Pancreas (tissue), 10 donors: ENCODE measurements at regions not wholly inside any gene's neighbourhood (a gene's known extent, or its start where the extent isn't known, plus 50 kb on each side); places are given as distances from the start of the nearest gene placed in this dataset.

ENCODE experiments used
- ATAC-seq, 4 donors: fragments of 200-7000 bp; cut with Tn5 transposase; one replicate each; pipeline versions ENCODE4 v1.8.0 to v1.9.1; 2020; ENCODE audit warnings: mild to moderate bottlenecking in 4 of 4, moderate library complexity in 4 of 4
- DNase-seq, 6 donors: peaks; one replicate each; pipeline ENCODE4 v3.0.0-alpha.2; 2020
- FAIRE-seq: peaks from 2 replicates; lab custom pipeline; 2012; peaks lifted over from hg19 to GRCh38; lab: Jason Lieb, UNC
- H3K27ac ChIP-seq, 4 donors: fragments of 200-600 bp; sonication (generic); 1 replicate in 3 of 4; 2 replicates in 1 of 4; pipeline versions ENCODE4 v1.5.0 to v1.8.0; 2020
- H3K27me3 ChIP-seq, 4 donors: fragments of 200-600 bp; one replicate each; pipeline ENCODE4 v1.8.0; 2021
- H3K36me3 ChIP-seq, 3 donors: fragments of 200-600 bp; sonication (generic) in 1 of 3; one replicate each; pipeline versions ENCODE4 v1.5.0 to v1.8.0; 2020 to 2021
- H3K4me1 ChIP-seq, 3 donors: fragments of 200-600 bp; one replicate each; pipeline ENCODE4 v1.8.0; 2021
- H3K4me3 ChIP-seq, 4 donors: fragments of 200-600 bp; sonication (generic) in 2 of 4; one replicate each; pipeline versions ENCODE4 v1.5.0 to v1.8.0; 2020 to 2021
- H3K9me3 ChIP-seq, 4 donors: fragments of 200-600 bp; one replicate each; pipeline ENCODE4 v1.8.0; 2021
- WGBS, 2 donors: extraction: QIAGEN DNeasy Blood & Tissue Kit; methylation state at CpG; one replicate each; pipeline ENCODE4 v1.1.7; 2013; 5-methylcytosine and 5-hydroxymethylcytosine counted together
- intact Hi-C, 3 donors: fragments of 100-400 bp; cut with DNase I; formaldehyde crosslinking; loops; one replicate each; pipeline versions ENCODE4 v1.11.1 to v1.14.2; 2022
- TF ChIP-seq, protein P1 (sequence below), 4 donors: fragments of 200-600 bp; sonication (generic) in 3 of 4; IDR thresholded peaks; one replicate each; pipeline versions ENCODE4 v1.5.0 to v1.8.0; 2021; ENCODE audit warnings: antibody characterized with exemption in 4 of 4
- donor health status: healthy with polysubstance abuse.
- donor health status: DM: no; HTN: no; CAD: no; lungs with moderate emphysema.
- donor health status: DM: no; HTN: no; CAD: no.
- donor health status: control.
- donor health status: control.
- donor health status: Bipolar disorder and iron deficiency.
- donor health status: DM: yes; HTN: yes; CAD: no.
- donor health status: DM: no; HTN: no; CAD: no.
- donor health status: DM: no; HTN: no; CAD: no.
- donor health status: DM: yes; HTN: yes; CAD: no.

GRCh38 chr1:30034105-30034626 is 689.2 kb downstream of the MATN1 start:
- DNase-seq, result no peak
- FAIRE-seq, result no peak
- Histone ChIP-seq H3K9me3 (no peaks in the 10 kb centered on the region), H3K27me3 (no peaks in the 10 kb centered on the region), H3K4me1 (no peaks in the 10 kb centered on the region), H3K36me3 (no peaks in the 10 kb centered on the region), H3K4me3 (no peak overlapping the region), H3K27ac (no peak overlapping the region)
- 53 to 66% methylated on average over 11 of the region's 11 CpGs for WGBS, 2 donors
- intact Hi-C loops, result no loop called here
- ATAC-seq, result no peak
- TF ChIP-seq, protein P1, sequence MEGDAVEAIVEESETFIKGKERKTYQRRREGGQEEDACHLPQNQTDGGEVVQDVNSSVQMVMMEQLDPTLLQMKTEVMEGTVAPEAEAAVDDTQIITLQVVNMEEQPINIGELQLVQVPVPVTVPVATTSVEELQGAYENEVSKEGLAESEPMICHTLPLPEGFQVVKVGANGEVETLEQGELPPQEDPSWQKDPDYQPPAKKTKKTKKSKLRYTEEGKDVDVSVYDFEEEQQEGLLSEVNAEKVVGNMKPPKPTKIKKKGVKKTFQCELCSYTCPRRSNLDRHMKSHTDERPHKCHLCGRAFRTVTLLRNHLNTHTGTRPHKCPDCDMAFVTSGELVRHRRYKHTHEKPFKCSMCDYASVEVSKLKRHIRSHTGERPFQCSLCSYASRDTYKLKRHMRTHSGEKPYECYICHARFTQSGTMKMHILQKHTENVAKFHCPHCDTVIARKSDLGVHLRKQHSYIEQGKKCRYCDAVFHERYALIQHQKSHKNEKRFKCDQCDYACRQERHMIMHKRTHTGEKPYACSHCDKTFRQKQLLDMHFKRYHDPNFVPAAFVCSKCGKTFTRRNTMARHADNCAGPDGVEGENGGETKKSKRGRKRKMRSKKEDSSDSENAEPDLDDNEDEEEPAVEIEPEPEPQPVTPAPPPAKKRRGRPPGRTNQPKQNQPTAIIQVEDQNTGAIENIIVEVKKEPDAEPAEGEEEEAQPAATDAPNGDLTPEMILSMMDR (IDR thresholded peaks at IDR 0.05), result no peak

- H3K4me3 ChIP-seq, result no peak overlapping the region
- H3K4me1 ChIP-seq, result no peaks in the 10 kb centered on the region
- FAIRE-seq (no peak), DNase-seq (no peak), ATAC-seq (no peak)
- H3K9me3 ChIP-seq, result no peaks in the 10 kb centered on the region
- H3K27ac ChIP-seq, result no peak overlapping the region
- intact Hi-C loops, result no loop called here
- H3K36me3 ChIP-seq, result no peaks in the 10 kb centered on the region
- no peaks in the 10 kb centered on the region for H3K27me3 ChIP-seq
- 73 to 74% methylated on average over 8 of the region's 8 CpGs for WGBS, 2 donors
- TF ChIP-seq, protein P1 (IDR thresholded peaks at IDR 0.05), result no peak
Measured at GRCh38 chr1:30033256-30034104, 689.9 kb downstream of the MATN1 start.

- Histone ChIP-seq H3K27ac (no peak overlapping the region), H3K9me3 (no peaks in the 10 kb centered on the region), H3K4me3 (no peak overlapping the region), H3K4me1 (no peaks in the 10 kb centered on the region), H3K36me3 (no peaks in the 10 kb centered on the region), H3K27me3 (no peaks in the 10 kb centered on the region)
- intact Hi-C loops, result no loop called here
- ATAC-seq (no peak), FAIRE-seq (no peak), DNase-seq (no peak)
- TF ChIP-seq, protein P1 (IDR thresholded peaks at IDR 0.05), result no peak
- 46 to 53% methylated on average over 1 of the region's 1 CpG for WGBS, 2 donors
Measured at GRCh38 chr1:30032302-30032701, 691.1 kb downstream of the MATN1 start.

DNA sequence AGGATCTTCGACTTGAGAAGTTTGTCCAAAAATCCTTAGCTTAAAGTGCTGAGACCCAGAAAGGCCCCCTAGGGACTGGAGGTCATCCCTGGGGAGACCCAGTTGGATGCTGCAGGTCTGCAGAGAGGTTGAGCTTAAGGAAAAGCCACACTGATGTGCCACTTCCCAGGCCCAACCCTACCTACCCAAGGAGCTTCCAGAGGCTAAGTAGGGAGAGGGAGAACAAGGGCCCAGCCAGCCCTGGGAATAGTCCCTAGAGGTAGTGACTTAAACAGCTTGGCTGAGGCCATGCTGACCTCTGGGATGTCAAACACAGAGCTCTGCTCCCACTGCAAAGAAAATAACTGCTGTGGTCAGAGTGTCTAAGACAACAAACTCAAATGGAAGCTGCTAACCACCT is 693.7 kb downstream of the MATN1 start:
- TF ChIP-seq, protein P1 (IDR thresholded peaks at IDR 0.05), result no peak
- Histone ChIP-seq H3K4me3 (no peak overlapping the region), H3K36me3 (no peaks in the 10 kb centered on the region), H3K27me3 (no peaks in the 10 kb centered on the region), H3K4me1 (no peaks in the 10 kb centered on the region), H3K27ac (no peak overlapping the region), H3K9me3 (no peaks in the 10 kb centered on the region)
- FAIRE-seq, result no peak
- WGBS, 2 donors, result 17 to 21% methylated on average over 1 of the region's 1 CpG
- DNase-seq, result no peak
- intact Hi-C loops, result no loop called here
- no peak for ATAC-seq

DNA sequence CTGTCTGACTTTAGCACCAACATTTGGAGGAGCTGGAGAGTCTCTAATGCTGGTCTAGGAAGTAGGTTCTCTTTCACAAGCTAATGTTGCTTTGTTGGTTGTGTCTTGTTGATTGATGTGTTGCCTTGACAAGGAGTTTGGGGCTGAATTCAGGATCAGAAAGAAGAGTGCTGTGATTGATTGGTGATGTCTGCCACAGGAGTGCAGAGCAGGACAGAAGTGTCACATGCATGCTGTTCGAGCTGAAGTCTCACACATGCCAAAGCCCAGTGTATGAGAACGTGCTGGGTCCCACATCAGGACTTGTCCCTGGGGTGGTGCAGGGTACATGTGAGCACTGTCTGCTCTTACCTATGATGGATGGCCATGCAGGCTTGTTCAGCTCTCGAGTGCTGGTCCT is 694.4 kb downstream of the MATN1 start:
- Histone ChIP-seq H3K4me3 (no peak overlapping the region), H3K27ac (no peak overlapping the region), H3K36me3 (no peaks in the 10 kb centered on the region), H3K4me1 (no peaks in the 10 kb centered on the region), H3K27me3 (no peaks in the 10 kb centered on the region), H3K9me3 (no peaks in the 10 kb centered on the region)
- intact Hi-C loops, result no loop called here
- DNase-seq (no peak), FAIRE-seq (no peak), ATAC-seq (no peak)
- TF ChIP-seq, protein P1 (IDR thresholded peaks at IDR 0.05), result no peak
- WGBS, 2 donors, result 32 to 41% methylated on average over 3 of the region's 3 CpGs
